ENCODE measurements at regions not wholly inside any gene's neighbourhood (a gene's known extent, or its start where the extent isn't known, plus 50 kb on each side); places are given as distances from the start of the nearest gene placed in this dataset.

GRCh38 chr6:92723390-92723931, 695.9 kb downstream of the EPHA7 start:
- Histone ChIP-seq H3K18ac (ENCODE audit: insufficient read length, low read depth, low read length) (no peak overlapping the region), H2BK15ac (ENCODE audit: low read depth, low read length) (no peak overlapping the region), H3K14ac (ENCODE audit: insufficient read depth, low read length) (no peak overlapping the region), H4K20me1 (ENCODE audit: control insufficient read depth, insufficient read depth, insufficient read length) (no peaks in the 10 kb centered on the region), H2BK20ac (ENCODE audit: low read depth, low read length, poor library complexity, severe bottlenecking) (no peak overlapping the region), H3K79me1 (ENCODE audit: insufficient read depth, low read depth, low read length, poor library complexity, severe bottlenecking) (no peaks in the 10 kb centered on the region), H2BK12ac (ENCODE audit: insufficient read length, low read depth, low read length) (no peak overlapping the region), H3K9me3 (ENCODE audit: control insufficient read depth, low read depth, low read length) (no peaks in the 10 kb centered on the region), H2AK5ac (ENCODE audit: insufficient read length, low read length) (no peak overlapping the region), H3K23ac (ENCODE audit: insufficient read length, low read depth, low read length) (no peak overlapping the region), H4K5ac (ENCODE audit: insufficient read length, low read depth, low read length) (no peak overlapping the region), H3K27me3 (ENCODE audit: insufficient read depth, low read length) (no peaks in the 10 kb centered on the region), H2AFZ (ENCODE audit: low read length) (no peak overlapping the region), H3K4ac (ENCODE audit: low read depth, low read length) (no peak overlapping the region), H3K79me2 (ENCODE audit: insufficient read depth, low read length) (no peaks in the 10 kb centered on the region), H3K4me1 (ENCODE audit: insufficient read depth, low read length) (no peaks in the 10 kb centered on the region), H3K9ac (ENCODE audit: extremely low read depth, insufficient read length, low read length) (no peak overlapping the region), H3K4me2 (ENCODE audit: insufficient read depth, insufficient read length, low read length) (no peak overlapping the region), H4K91ac (ENCODE audit: insufficient read length, low read depth, low read length) (no peak overlapping the region), H3K27ac (ENCODE audit: insufficient read length, low read depth, low read length) (no peak overlapping the region), H2BK5ac (ENCODE audit: insufficient read length, low read length) (no peak overlapping the region), H3K23me2 (ENCODE audit: insufficient read length, low read depth, low read length, poor library complexity, severe bottlenecking) (no peaks in the 10 kb centered on the region), H4K8ac (replicated peaks; ENCODE audit: insufficient read length, low read depth, low read length) (no peak overlapping the region), H2BK120ac (ENCODE audit: low read depth, low read length, poor library complexity, severe bottlenecking) (no peak overlapping the region), H3K56ac (ENCODE audit: insufficient read length, low read depth, low read length) (no peak overlapping the region), H3T11ph (ENCODE audit: low read length) (no peak overlapping the region)
- TF ChIP-seq CTCF (conservative IDR thresholded peaks at IDR 0.05) = no peak
- Mint-ChIP-seq H3K36me3 (ENCODE audit: insufficient read depth in 1 of 3, low read depth in 3 of 3) (peaks cover 0 to 3% (median 3%) of the 10 kb centered on the region in 3 experiments; a peak in 2 of 7 replicates), H3K27me3 (ENCODE audit: low read depth) (no peaks in the 10 kb centered on the region), H3K9me3 (peaks cover 8 to 10% of the 10 kb centered on the region in 2 experiments; a peak in 4 of 5 replicates), H3K27ac (no peak overlapping the region), H3K4me3 (no peak overlapping the region), H3K4me1 (no peaks in the 10 kb centered on the region)
- no CpG with 5 or more reads among the region's 45 CpGs for WGBS (ENCODE audit: extremely low coverage, insufficient read length, low lambda C conversion rate)
- DNase-seq = no peak

Data from H9 (cell line).